Nephron progenitor cell (in vitro differentiated cells): ENCODE measurements at regions not wholly inside any gene's neighbourhood (a gene's known extent, or its start where the extent isn't known, plus 50 kb on each side); places are given as distances from the start of the nearest gene placed in this dataset.

Source experiments
- DNase-seq: peaks from one replicate; pipeline ENCODE4 v3.0.0; 2021
- H3K27ac Mint-ChIP-seq: 2 replicates; pipeline ENCODE4 v1.8.0; 2021; ENCODE audit warnings: mild to moderate bottlenecking, moderate library complexity, mixed read lengths
- H3K27me3 Mint-ChIP-seq: 2 replicates; pipeline ENCODE4 v1.8.0; 2021; ENCODE audit warnings: mild to moderate bottlenecking, low read depth, mixed read lengths; ENCODE audit not compliant: poor library complexity
- H3K36me3 Mint-ChIP-seq: 2 replicates; pipeline ENCODE4 v1.8.0; 2021; ENCODE audit warnings: low read depth, mixed read lengths
- H3K4me1 Mint-ChIP-seq: 2 replicates; pipeline ENCODE4 v1.8.0; 2021; ENCODE audit warnings: mixed read lengths
- H3K4me3 Mint-ChIP-seq: 2 replicates; pipeline ENCODE4 v1.8.0; 2021; ENCODE audit warnings: mild to moderate bottlenecking, moderate library complexity, mixed read lengths
- H3K9me3 Mint-ChIP-seq: 2 replicates; pipeline ENCODE4 v1.8.0; 2021; ENCODE audit warnings: mild to moderate bottlenecking, moderate library complexity, mixed read lengths
- CTCF ChIP-seq: fragments of 200-600 bp; sonication (generic); IDR thresholded peaks from 2 replicates; pipeline ENCODE4 v1.5.0; 2021; ENCODE audit warnings: antibody characterized with exemption

GRCh38 chr14:100982762-100983161 lies 79.2 kb upstream of the RTL1 start:
- Mint-ChIP-seq H3K27ac (no peak overlapping the region), H3K27me3 (peaks cover 26% of the 10 kb centered on the region), H3K9me3 (no peaks in the 10 kb centered on the region), H3K36me3 (no peaks in the 10 kb centered on the region), H3K4me3 (no peak overlapping the region), H3K4me1 (no peaks in the 10 kb centered on the region)
- TF ChIP-seq CTCF, result no peak
- no peak for DNase-seq

GRCh38 chr14:100983710-100984109 lies 80.2 kb upstream of the RTL1 start:
- Mint-ChIP-seq H3K36me3 (no peaks in the 10 kb centered on the region), H3K27ac (no peak overlapping the region), H3K9me3 (no peaks in the 10 kb centered on the region), H3K4me3 (no peak overlapping the region), H3K4me1 (no peaks in the 10 kb centered on the region), H3K27me3 (peaks cover 24% of the 10 kb centered on the region)
- TF ChIP-seq CTCF, result no peak
- DNase-seq, result no peak

GRCh38 chr14:100988011-100988410 lies 84.5 kb upstream of the RTL1 start:
- DNase-seq, result no peak
- no peaks in the 10 kb centered on the region for H3K9me3 Mint-ChIP-seq
- H3K27me3 Mint-ChIP-seq, result peaks cover 15% of the 10 kb centered on the region
- no peaks in the 10 kb centered on the region for H3K36me3 Mint-ChIP-seq
- no peak for TF ChIP-seq CTCF
- H3K4me3 Mint-ChIP-seq, result no peak overlapping the region
- no peak overlapping the region for H3K27ac Mint-ChIP-seq
- no peaks in the 10 kb centered on the region for H3K4me1 Mint-ChIP-seq

- TF ChIP-seq CTCF, result no peak
- H3K36me3 Mint-ChIP-seq, result no peaks in the 10 kb centered on the region
- no peak for DNase-seq
- no peaks in the 10 kb centered on the region for H3K4me1 Mint-ChIP-seq
- no peak overlapping the region for H3K4me3 Mint-ChIP-seq
- no peak overlapping the region for H3K27ac Mint-ChIP-seq
- no peaks in the 10 kb centered on the region for H3K9me3 Mint-ChIP-seq
- peaks cover 17% of the 10 kb centered on the region for H3K27me3 Mint-ChIP-seq
These were observed 84.9 kb upstream of the RTL1 start for GRCh38 chr14:100988411-100988900.

- H3K27ac Mint-ChIP-seq, result no peak overlapping the region
- H3K9me3 Mint-ChIP-seq, result no peaks in the 10 kb centered on the region
- DNase-seq, result no peak
- no peaks in the 10 kb centered on the region for H3K4me1 Mint-ChIP-seq
- no peaks in the 10 kb centered on the region for H3K36me3 Mint-ChIP-seq
- H3K27me3 Mint-ChIP-seq, result peaks cover 17% of the 10 kb centered on the region
- no peak for TF ChIP-seq CTCF
- H3K4me3 Mint-ChIP-seq, result no peak overlapping the region
These were observed 85.4 kb upstream of the RTL1 start for GRCh38 chr14:100988956-100989355.

- Mint-ChIP-seq H3K4me3 (no peak overlapping the region), H3K27me3 (peaks cover 20% of the 10 kb centered on the region), H3K9me3 (no peaks in the 10 kb centered on the region), H3K36me3 (no peaks in the 10 kb centered on the region), H3K4me1 (no peaks in the 10 kb centered on the region), H3K27ac (no peak overlapping the region)
- DNase-seq, result no peak
- no peak for TF ChIP-seq CTCF
These were observed 86.4 kb upstream of the RTL1 start for GRCh38 chr14:100989924-100990323.
